ENCODE measurements at regions not wholly inside any gene's neighbourhood (a gene's known extent, or its start where the extent isn't known, plus 50 kb on each side); places are given as distances from the start of the nearest gene placed in this dataset.

DNA sequence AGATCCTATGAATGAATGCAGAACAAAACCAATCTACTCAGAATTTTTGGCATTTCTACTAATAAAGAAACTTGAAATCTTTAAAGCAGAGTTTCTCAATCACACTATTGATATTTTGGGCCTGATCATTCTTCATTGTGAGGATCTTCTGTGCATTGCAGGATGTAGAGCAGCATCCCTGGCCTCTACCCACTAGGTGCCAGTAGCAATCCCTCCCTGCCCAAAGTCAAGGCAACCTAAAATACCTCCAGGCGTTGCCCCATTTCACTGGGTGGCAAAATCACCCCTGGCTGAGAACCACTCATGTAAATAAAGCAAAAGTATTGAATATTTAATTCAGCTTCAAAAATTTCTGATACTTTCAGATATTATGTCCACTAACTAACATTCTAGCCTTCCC lies 213.0 kb downstream of the SP3 start:
- DNase-seq (ENCODE audit: insufficient read length, low spot score) (no peak), FAIRE-seq (peak; percentile 20)
- TF ChIP-seq POU2F2 (IDR thresholded peaks at IDR 0.05; ENCODE audit: low read depth, low read length) (no peak), POLR2AphosphoS5 (IDR thresholded peaks at IDR 0.05; ENCODE audit: low read depth, low read length) (no peak)

DNA sequence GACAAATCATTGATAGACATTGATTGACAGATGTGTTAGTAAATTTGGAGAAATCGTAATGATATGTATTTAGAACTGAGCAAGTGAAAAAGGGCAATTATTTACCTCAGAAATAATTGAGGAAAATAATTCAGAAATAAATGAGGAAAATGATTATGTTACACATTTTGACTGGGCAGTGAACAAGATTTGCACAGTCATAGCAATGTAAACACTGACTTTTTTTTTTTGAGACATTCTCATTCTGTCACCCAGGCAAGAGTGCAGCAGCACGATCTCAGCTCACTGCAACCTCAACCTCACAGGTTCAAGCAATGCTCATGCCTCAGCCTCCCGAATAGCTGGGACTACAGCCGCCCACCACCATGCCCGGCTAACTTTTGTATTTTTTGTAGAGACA lies 211.7 kb downstream of the SP3 start:
- TF ChIP-seq PAX5 (IDR thresholded peaks at IDR 0.05; ENCODE audit: insufficient read depth, low read length, severe bottlenecking) (no peak), POLR2AphosphoS5 (IDR thresholded peaks at IDR 0.05; ENCODE audit: low read depth, low read length) (no peak), TAF1 (IDR thresholded peaks at IDR 0.05; ENCODE audit: low read depth, low read length) (no peak), POU2F2 (IDR thresholded peaks at IDR 0.05; ENCODE audit: low read depth, low read length) (no peak), POLR2A (IDR thresholded peaks at IDR 0.05; ENCODE audit: low read depth, low read length) (no peak), SPI1 (IDR thresholded peaks at IDR 0.05; ENCODE audit: low read depth, low read length) (no peak)
- DNase-seq (ENCODE audit: insufficient read length, low spot score): no peak
- FAIRE-seq: no peak

DNA sequence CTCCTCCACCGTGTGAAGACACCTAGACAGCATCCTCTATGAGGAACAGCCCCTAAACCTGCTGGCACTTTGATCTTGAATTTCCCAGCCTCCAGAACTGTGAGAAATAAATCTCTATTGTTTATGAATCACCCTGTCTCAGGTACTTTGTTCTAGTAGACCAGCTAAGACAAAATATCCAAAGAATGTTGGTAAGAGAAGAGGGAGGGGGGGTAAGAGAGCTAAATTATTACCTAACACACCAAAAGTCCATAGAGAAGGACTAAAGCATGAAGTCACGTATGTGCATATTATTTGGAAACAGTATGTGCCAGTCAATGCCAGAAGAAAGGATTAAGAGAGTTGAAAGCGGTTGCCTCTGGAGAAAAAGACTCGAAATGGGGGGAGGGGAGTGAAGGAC lies 211.0 kb downstream of the SP3 start:
- DNase-seq (ENCODE audit: insufficient read length, low spot score) (no peak), FAIRE-seq (no peak)
- TF ChIP-seq POU2F2 (IDR thresholded peaks at IDR 0.05; ENCODE audit: low read depth, low read length) (no peak), PAX5 (IDR thresholded peaks at IDR 0.05; ENCODE audit: insufficient read depth, low read length, severe bottlenecking) (no peak), SPI1 (IDR thresholded peaks at IDR 0.05; ENCODE audit: low read depth, low read length) (no peak), POLR2A (IDR thresholded peaks at IDR 0.05; ENCODE audit: low read depth, low read length) (no peak)

DNA sequence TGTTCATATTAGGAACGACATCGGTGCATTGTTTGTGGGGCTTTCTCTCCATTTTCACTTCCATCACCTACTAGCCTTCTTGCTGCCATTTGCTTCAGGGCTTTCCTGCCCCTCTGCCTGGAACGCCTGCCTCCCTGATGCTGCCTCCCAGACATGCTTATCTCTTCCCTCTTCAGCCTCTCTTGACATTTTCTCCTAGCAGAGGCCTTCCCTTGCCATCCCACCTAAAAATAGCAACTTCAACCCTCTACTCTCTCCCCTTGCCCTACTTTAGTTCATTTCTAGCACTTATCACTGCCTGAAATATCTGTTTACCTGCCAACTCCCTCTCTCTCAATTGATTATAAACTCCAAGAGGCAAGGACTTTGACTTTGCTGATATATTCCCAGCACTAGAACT lies 210.3 kb downstream of the SP3 start:
- DNase-seq (ENCODE audit: insufficient read length, low spot score) (no peak), FAIRE-seq (no peak)
- no peak for TF ChIP-seq PAX5 (IDR thresholded peaks at IDR 0.05; ENCODE audit: insufficient read depth, low read length, severe bottlenecking)

DNA sequence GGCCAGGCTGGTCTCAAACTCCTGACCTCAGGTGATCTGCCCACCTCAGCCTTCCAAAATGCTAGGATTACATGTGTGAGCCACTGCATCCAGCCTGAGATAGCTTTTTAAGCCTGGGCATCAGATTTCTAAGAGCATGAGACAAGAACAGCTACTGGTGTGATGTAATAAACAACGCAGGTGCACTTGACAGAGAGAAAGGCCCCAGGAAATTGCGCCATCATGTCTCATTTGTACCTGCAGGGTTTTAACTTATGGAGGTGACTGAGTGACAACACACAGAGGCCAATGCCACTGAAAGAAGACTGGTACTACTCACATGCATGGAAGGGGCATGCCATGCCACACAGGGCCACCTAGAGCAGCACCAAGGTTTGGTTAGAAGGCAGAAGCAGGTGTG lies 209.4 kb downstream of the SP3 start:
- no peak for DNase-seq (ENCODE audit: insufficient read length, low spot score)
- TF ChIP-seq POLR2A (IDR thresholded peaks at IDR 0.05; ENCODE audit: low read depth, low read length) (no peak), POU2F2 (IDR thresholded peaks at IDR 0.05; ENCODE audit: low read depth, low read length) (no peak), SPI1 (IDR thresholded peaks at IDR 0.05; ENCODE audit: low read depth, low read length) (no peak), POLR2AphosphoS5 (IDR thresholded peaks at IDR 0.05; ENCODE audit: low read depth, low read length) (no peak), PAX5 (IDR thresholded peaks at IDR 0.05; ENCODE audit: insufficient read depth, low read length, severe bottlenecking) (no peak), TAF1 (IDR thresholded peaks at IDR 0.05; ENCODE audit: low read depth, low read length) (no peak)
- FAIRE-seq: no peak

DNA sequence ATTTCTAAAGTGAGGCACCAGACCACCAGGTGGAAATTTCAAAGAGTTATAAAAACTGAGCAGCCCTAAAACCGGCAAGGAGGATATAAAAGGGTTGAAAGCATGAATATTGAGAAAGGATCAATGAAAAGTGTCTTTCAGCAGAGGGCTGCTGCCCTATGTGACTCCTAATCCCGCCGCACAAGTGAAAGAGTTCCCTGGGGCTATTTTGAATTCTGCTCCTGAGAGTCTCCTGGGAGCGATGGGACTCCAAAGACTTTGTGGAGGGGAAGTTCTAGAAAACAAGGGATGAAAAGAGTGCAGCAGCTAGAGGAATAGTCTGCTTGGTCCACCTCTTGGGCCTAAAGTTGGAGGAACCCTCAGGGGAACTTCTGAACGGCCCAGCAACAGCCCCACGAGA lies 205.2 kb downstream of the SP3 start:
- DNase-seq (ENCODE audit: insufficient read length, low spot score) (no peak), FAIRE-seq (no peak)
- no peak for TF ChIP-seq POU2F2 (IDR thresholded peaks at IDR 0.05; ENCODE audit: low read depth, low read length)
- no peak for TF ChIP-seq POLR2AphosphoS5 (IDR thresholded peaks at IDR 0.05; ENCODE audit: low read depth, low read length)
- no peak for TF ChIP-seq PAX5 (IDR thresholded peaks at IDR 0.05; ENCODE audit: insufficient read depth, low read length, severe bottlenecking)
- no peak for TF ChIP-seq TAF1 (IDR thresholded peaks at IDR 0.05; ENCODE audit: low read depth, low read length)
- TF ChIP-seq SPI1 (IDR thresholded peaks at IDR 0.05; ENCODE audit: low read depth, low read length): no peak
- no peak for TF ChIP-seq POLR2A (IDR thresholded peaks at IDR 0.05; ENCODE audit: low read depth, low read length)

DNA sequence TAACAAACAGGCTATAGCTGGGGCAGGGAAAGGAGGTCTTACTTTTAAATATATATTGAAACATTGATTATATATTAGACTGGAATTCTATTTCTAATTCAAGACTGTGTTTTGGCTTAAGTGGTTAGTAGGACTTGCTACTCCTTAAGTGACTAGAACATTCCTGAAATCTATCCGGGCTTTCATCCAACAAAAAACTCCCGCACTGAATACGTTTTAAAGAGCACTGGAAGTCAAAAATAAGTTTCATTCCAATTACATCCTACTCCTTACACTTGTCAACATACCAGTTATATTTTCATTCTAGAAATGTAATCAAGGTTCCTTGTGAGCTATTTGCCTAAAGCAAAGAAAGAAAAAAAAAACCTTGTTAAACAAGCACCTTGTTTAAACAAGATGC lies 204.6 kb downstream of the SP3 start:
- DNase-seq (ENCODE audit: insufficient read length, low spot score) (no peak), FAIRE-seq (no peak)

DNA sequence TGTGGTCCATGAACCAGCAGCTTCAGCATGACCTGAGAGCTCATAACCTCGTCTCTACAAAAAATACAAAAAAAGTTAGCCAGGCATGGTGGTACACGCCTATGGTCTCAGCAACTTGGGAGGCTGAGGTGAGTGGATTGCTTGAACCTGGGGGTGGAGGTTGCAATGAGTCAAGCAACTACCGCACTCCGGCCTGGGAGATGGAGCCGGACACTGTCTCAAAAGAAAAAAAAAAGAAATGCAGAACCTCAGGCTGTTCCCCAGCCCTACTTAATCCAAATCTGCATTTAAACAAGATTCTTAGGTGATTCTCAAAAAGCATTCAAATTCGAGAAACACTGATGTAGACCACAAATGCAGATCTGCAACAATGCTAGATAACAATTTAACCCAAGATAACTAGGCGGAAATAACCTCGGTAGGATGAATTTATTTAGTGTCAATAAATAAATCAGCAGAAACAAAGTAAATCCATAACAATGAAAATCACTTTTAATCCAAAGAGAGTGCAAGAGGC lies 203.5 kb downstream of the SP3 start:
- no peak for FAIRE-seq
- DNase-seq (ENCODE audit: insufficient read length, low spot score): no peak
- TF ChIP-seq POU2F2 (IDR thresholded peaks at IDR 0.05; ENCODE audit: low read depth, low read length) (no peak), TAF1 (IDR thresholded peaks at IDR 0.05; ENCODE audit: low read depth, low read length) (no peak), SPI1 (IDR thresholded peaks at IDR 0.05; ENCODE audit: low read depth, low read length) (no peak), POLR2AphosphoS5 (IDR thresholded peaks at IDR 0.05; ENCODE audit: low read depth, low read length) (no peak), PAX5 (IDR thresholded peaks at IDR 0.05; ENCODE audit: insufficient read depth, low read length, severe bottlenecking) (no peak), POLR2A (IDR thresholded peaks at IDR 0.05; ENCODE audit: low read depth, low read length) (no peak)

More for the DNA sequence above, 204.6 kb downstream of the SP3 start:
- TF ChIP-seq POLR2A (IDR thresholded peaks at IDR 0.05; ENCODE audit: low read depth, low read length): no peak
- TF ChIP-seq PAX5 (IDR thresholded peaks at IDR 0.05; ENCODE audit: insufficient read depth, low read length, severe bottlenecking): no peak
- no peak for TF ChIP-seq SPI1 (IDR thresholded peaks at IDR 0.05; ENCODE audit: low read depth, low read length)
- TF ChIP-seq POU2F2 (IDR thresholded peaks at IDR 0.05; ENCODE audit: low read depth, low read length): no peak
- TF ChIP-seq POLR2AphosphoS5 (IDR thresholded peaks at IDR 0.05; ENCODE audit: low read depth, low read length): no peak
- TF ChIP-seq TAF1 (IDR thresholded peaks at IDR 0.05; ENCODE audit: low read depth, low read length): no peak

DNA sequence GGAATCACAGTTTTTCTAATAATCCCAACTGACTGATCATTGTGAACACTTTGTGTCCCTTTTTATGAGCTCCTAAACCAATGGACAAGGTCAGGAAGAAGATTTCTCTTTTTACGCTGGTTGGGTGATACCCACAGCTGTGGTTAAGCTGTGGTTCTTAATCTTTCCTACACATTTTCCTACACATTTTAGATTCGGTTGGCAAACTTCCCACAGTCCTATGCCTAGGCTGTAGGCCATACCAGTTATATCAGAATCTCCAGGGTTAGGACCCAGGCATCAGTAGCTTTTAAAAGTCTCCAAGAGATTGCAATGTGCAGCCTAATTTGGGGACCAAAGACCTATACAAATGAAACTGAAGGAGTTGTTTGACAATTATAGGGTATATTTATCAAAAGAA lies 203.0 kb downstream of the SP3 start:
- FAIRE-seq: no peak

DNA sequence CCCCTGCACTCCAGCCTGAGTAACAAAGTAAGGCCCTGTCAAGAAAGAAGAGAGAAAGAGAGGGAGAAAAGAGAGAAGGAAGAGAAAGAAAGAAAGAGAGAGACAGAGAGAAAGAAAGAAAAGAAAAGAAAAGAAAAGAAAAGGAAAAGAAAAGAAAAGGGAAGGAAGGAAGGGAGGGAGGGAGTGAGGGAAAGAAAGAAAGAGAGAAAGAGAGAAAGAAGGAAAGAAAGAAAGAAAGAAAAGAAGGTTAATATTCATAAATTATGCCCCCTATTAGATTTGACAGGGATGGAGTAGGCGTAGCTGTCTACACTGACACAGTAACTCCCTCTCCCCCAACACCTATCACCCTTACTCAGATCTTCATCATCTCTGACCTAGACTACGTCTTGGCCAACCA lies 202.3 kb downstream of the SP3 start:
- TF ChIP-seq PAX5 (IDR thresholded peaks at IDR 0.05; ENCODE audit: insufficient read depth, low read length, severe bottlenecking) (no peak), POLR2A (IDR thresholded peaks at IDR 0.05; ENCODE audit: low read depth, low read length) (no peak), POLR2AphosphoS5 (IDR thresholded peaks at IDR 0.05; ENCODE audit: low read depth, low read length) (no peak), SPI1 (IDR thresholded peaks at IDR 0.05; ENCODE audit: low read depth, low read length) (no peak), TAF1 (IDR thresholded peaks at IDR 0.05; ENCODE audit: low read depth, low read length) (no peak), POU2F2 (IDR thresholded peaks at IDR 0.05; ENCODE audit: low read depth, low read length) (no peak)
- DNase-seq (ENCODE audit: insufficient read length, low spot score) (no peak), FAIRE-seq (no peak)

More for the DNA sequence above, 203.0 kb downstream of the SP3 start:
- TF ChIP-seq TAF1 (IDR thresholded peaks at IDR 0.05; ENCODE audit: low read depth, low read length): no peak
- no peak for TF ChIP-seq POU2F2 (IDR thresholded peaks at IDR 0.05; ENCODE audit: low read depth, low read length)
- TF ChIP-seq SPI1 (IDR thresholded peaks at IDR 0.05; ENCODE audit: low read depth, low read length): no peak
- TF ChIP-seq POLR2AphosphoS5 (IDR thresholded peaks at IDR 0.05; ENCODE audit: low read depth, low read length): no peak
- TF ChIP-seq POLR2A (IDR thresholded peaks at IDR 0.05; ENCODE audit: low read depth, low read length): no peak
- no peak for TF ChIP-seq PAX5 (IDR thresholded peaks at IDR 0.05; ENCODE audit: insufficient read depth, low read length, severe bottlenecking)
- no peak for DNase-seq (ENCODE audit: insufficient read length, low spot score)

All from GM12891 (cell line).